Inferior parietal cortex (tissue), 1 donor: ENCODE measurements at regions not wholly inside any gene's neighbourhood (a gene's known extent, or its start where the extent isn't known, plus 50 kb on each side); places are given as distances from the start of the nearest gene placed in this dataset.

Experiments used
- DNase-seq: peaks from one replicate; pipeline ENCODE4 v3.0.0-alpha.2; 2016; ENCODE audit errors: extremely low spot score

DNA sequence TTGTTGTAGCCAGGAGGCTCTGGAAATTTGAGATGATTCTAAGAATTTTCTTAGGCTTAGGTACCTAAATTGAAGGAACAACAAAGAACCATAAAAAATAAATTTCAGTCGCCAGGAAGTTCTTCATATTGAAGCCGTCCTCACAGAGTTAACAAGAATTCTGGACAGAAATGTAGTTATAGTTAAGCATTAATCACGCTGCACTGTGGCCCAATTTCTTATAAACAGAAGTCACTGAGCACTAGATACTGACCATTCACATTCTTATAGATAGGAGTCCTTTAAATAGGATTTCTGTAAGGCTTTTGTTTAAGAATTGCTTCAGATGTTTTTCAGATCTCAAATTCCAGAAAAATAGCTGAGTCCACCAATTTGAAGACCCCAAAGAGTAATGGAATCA, 256.2 kb upstream of the PITRM1 start:
- no peak for DNase-seq

- no peak for DNase-seq
Measured at GRCh38 chr10:3427950-3428354, 255.4 kb upstream of the PITRM1 start.

DNA sequence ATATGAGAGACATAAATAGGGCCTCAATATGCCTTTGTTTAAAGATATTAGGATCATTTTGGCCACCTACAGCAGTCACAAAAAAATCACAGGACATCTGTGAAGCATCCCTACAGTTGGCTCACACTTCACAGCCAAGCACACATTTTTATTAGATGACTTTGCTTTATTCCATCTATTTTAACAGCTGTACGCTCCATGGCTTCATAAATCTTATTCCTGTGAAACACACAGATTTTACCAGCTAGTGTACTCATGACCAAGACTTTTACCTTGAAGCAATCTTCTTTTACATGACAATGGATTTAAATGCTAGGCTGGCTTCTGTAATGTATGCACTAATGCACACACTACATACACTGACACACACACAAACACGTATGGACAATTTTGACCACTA, 254.8 kb upstream of the PITRM1 start:
- no peak for DNase-seq

DNA sequence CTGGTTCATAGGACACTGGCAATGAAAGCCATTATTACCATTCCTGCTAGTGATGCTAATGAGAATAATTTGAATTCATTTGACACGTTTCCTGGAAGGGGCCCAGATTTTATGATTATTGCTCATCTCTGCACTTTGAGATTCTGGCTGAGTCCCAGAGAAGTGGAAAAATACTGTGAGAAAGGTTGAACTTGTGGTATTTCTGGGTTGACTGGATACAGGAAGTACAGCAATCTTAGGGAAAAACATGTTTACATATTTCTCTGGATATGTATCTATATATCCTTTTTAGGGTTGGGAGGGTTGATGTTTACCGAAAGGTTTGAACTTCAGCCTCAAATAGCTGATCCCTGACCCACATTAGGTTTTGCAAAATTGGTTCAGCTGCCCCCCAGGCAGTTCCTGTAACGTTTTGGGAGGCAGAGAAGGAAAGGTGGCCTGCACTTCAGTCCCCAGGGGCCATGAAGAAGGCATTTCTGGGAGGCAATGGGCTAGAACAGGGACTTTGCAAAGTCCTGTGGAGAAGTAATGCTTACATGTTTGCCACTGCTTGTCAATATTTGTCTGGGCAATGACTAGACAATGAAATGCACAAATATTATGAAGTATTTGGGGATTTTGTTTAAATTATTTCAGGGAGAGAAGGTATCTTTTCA, 253.7 kb upstream of the PITRM1 start:
- DNase-seq = no peak

DNA sequence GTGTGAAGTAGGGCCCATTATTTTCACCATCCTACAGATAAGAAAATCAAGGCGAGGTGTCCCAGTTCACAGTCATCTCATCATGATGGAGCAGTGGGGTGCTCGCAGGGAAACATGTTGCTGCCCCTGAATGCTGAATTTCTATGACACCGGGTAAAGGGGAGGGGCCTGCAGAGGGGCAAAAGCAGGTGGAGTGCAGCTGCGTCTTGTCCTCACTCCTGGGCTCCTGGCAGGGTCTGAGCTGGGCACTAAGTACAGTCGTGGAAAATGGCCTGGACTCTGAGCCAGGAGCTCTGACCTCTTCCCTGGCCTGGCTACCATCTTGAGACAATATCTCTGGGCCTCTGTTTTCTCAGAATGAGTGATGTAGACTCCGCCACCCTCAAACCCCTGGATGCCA, 253.1 kb upstream of the PITRM1 start:
- no peak for DNase-seq

DNA sequence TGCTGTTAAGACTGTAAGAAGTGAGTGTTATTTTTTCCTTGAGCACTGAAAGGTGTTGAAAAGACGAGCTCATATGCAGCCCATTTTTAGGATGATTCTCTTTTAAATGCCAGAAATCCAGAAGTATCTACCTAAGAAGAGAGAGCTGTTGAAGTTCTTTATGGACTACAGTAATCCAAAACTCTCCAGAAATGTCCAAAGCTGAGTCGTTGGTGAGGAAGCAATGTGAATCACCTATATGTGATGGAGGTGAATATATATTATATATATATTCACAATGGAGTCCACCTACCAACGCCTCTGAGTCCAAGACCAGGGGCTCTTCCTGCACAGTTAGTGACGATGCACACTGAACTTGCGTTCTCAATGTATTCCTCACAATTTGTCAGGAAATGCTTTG, 252.7 kb upstream of the PITRM1 start:
- DNase-seq = no peak

GRCh38 chr10:3424111-3424851, 251.7 kb upstream of the PITRM1 start:
- DNase-seq = no peak

- no peak for DNase-seq
Measured at GRCh38 chr10:3423384-3423783, 250.8 kb upstream of the PITRM1 start.

DNA sequence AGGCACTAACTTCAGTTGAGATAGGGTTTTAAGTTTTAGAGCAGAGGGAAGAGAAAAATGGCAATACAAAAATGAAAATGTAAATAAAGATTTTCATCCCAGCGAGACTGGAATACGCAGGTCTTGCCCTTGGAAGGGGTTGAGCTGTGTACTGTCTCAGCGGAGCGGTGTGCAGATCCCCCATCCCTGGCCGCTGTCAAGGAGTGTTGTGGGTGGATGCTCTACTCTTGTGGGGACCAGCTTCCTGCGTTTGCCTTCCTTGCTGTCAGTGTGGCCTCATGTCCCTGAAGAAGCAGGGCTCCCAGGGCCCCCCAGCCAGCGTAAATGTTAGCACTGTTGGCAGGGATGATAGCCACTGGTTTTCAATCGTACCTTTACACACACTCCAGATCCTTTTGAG, 249.7 kb upstream of the PITRM1 start:
- no peak for DNase-seq

DNA sequence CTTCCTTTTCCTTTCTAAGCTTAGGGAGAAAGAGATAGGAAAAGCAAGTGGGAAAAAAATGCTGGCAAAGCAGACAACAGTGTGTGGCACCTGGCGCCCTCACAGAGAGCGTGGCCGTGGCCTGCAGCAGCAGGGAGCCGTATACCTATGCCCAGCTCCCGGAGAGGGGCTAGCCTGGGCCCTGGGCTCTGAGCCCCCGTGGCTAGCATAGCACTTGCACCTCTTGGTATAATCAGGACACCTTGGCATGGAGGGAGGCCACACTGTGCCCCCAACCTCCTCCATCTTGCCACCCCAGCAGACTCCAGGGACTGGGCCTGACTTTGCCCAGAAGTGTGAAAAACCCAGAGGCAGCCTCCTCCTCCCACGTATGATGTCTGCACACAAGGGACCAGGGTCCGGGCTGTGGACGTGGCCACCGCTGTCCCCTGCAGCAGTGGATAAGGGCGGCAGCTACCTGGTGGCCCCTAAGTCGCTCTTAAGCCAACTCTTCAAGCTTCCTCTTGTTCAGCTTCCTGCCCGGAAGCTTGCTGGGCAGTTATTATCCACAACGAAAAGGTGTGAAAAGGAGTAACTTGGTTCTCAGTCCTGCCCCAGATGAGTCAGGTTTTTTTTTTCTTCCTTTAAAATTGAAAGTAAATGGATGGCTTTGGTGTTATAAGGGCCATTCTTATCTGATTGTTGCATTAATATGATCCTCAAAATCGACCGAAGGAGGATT, 249.1 kb upstream of the PITRM1 start:
- DNase-seq = no peak

DNA sequence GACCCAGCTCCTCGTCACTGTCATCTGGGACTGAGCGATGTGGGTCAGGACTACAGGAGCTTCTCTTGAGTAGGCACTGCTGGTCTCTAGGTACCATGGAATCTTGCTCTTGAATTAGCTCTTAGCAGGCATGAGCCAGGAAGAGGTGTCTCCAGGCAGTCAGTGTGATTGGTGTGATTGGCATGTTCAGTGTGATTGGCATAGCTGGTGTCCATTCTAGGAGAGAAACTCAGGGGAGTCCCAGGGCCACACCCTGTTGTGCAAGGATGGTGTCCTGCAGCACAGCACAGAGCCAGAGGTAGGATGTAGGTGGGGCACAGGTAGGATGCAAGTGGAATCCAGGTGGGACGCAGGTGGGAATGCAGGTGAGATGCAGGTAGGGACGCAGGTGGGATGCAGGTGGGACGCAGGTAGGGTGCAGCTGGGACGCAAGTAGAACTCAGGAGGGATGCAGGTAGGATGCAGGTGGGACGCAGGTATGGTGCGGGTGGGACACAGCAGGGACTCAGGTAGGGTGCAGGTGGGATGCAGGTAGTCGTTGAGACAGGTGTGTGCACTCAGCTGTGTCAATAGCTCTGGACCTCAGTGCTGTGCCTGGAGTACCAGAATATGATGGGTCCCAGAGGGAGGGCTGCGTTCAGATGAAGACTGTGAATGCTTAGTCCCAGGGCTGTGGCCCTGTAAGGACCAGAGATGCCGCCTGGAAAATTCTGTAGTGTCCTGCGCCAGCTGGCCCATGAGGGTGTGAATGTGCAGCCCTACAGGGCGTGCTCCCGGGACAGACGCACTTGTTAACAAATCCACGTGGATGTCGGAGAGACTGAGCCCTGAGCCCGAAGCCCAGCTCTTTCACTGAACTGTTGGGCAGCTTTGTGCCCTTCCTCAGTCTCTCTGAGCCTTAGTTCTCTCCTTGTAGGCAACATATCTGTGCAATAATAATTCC, 248.2 kb upstream of the PITRM1 start:
- DNase-seq = no peak

GRCh38 chr10:3419719-3420495, 247.3 kb upstream of the PITRM1 start:
- DNase-seq = no peak

DNA sequence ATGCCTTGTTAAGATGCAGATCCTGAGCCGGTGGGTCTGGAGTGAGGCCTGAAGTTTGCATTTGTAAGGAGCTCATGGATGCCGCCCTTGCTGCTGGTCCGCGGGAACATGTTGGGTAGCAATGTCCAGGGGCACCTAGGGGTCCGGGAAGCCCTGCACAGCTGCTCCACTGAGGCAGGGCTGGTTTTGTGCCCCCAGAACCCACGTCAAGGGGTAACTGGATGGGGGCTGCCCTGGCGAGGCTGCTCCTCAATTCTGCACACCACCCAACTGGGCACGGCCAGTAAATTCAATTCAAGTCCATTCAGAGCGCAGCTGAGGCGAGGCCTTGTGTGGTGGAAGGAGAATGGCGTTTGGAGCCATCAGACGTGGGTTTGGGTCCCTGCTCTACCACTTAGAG, 246.3 kb upstream of the PITRM1 start:
- DNase-seq = no peak

DNA sequence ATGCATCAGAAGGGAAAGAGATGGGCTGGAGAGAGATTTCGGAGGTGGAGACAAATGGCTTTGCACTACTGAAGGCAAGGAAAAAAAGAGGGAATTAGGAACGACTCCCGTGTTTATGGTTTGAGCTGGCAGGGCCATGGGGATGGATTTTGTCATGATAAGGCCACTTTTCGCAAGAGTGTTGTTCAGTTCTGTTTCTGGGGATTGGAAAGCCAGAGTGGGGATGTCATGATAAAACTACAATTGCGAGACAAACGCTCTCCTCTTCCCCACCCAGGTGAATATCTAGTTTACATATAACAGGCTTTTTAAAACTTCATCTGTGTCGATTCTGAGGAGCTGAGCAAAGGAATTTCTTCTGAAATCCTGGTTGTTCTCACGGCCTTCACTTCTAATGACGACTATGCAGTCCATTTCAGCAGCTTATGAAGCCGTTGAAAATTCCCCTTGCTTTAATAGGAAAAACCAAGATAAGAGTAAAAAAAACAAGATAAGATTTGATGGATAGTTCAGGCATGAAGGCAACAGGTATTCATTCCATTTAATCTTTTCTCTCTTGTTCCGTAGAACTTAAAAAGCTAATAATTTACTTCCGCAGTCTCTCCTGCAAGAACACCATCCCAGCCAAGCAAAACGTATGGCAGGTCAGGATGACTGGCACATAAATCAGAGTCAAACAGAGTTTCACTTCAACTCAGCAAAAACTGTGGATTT, 245.6 kb upstream of the PITRM1 start:
- no peak for DNase-seq

GRCh38 chr10:3417096-3417495, 244.5 kb upstream of the PITRM1 start:
- DNase-seq = no peak

GRCh38 chr10:3415878-3416605, 243.5 kb upstream of the PITRM1 start:
- DNase-seq = no peak

GRCh38 chr10:3415038-3415736, 242.6 kb upstream of the PITRM1 start:
- DNase-seq = no peak

DNA sequence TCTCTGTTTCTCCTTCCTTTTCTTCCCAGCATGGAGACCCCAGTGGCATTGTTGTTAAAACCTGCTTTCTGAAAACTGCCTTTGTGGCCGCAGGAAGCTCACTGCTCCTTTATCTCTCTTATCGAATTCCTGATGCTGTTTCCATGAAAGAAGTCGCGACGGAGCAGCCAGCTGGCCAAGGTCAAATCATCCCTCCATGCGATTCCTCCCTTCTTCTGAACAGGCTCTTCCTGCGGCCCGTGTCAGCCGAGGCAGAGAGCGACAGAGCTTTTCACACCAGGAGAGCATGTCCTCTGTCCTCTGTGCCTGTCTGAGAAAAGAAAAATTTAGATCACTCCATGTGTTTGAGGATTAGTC, 242.1 kb upstream of the PITRM1 start:
- no peak for DNase-seq
